AG10803 (cell line): ENCODE measurements at regions not wholly inside any gene's neighbourhood (a gene's known extent, or its start where the extent isn't known, plus 50 kb on each side); places are given as distances from the start of the nearest gene placed in this dataset.

Experiments used
- DNase-seq: peaks from one replicate; pipeline ENCODE4 v3.0.0; 2010; ENCODE audit warnings: low read depth
- H3K4me3 ChIP-seq: 2 replicates; pipeline ENCODE4 v1.5.1; 2011; ENCODE audit warnings: mild to moderate bottlenecking, low read length, control low read depth
- TF ChIP-seq, protein P1 (sequence below): conservative IDR thresholded peaks from 2 replicates; pipeline ENCODE4 v1.5.1; 2011; ENCODE audit warnings: mild to moderate bottlenecking, low read length, control low read depth, inconsistent platforms

DNA sequence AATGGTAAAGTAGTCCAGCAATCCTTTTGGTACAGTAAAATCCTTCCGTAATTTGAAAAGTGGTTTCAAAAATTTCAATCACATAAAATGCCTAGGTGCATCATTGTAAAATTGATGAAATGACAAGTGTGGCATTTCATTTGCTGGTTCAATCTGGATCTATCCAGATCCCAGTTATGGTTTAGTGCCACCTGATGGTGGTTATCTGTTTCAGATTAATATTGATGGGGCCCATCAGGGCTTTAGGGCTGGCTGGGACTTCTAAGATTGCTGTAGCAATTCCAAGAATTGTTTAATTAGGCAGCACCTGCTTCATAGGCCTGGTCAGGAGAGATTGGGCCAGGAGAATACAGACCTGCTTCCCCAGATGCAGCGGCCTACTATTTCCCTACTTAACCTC lies 55.5 kb upstream of the PIK3C3 start:
- DNase-seq, result no peak
- H3K4me3 ChIP-seq, result no peak overlapping the region
- TF ChIP-seq, protein P1, sequence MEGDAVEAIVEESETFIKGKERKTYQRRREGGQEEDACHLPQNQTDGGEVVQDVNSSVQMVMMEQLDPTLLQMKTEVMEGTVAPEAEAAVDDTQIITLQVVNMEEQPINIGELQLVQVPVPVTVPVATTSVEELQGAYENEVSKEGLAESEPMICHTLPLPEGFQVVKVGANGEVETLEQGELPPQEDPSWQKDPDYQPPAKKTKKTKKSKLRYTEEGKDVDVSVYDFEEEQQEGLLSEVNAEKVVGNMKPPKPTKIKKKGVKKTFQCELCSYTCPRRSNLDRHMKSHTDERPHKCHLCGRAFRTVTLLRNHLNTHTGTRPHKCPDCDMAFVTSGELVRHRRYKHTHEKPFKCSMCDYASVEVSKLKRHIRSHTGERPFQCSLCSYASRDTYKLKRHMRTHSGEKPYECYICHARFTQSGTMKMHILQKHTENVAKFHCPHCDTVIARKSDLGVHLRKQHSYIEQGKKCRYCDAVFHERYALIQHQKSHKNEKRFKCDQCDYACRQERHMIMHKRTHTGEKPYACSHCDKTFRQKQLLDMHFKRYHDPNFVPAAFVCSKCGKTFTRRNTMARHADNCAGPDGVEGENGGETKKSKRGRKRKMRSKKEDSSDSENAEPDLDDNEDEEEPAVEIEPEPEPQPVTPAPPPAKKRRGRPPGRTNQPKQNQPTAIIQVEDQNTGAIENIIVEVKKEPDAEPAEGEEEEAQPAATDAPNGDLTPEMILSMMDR, result no peak

DNA sequence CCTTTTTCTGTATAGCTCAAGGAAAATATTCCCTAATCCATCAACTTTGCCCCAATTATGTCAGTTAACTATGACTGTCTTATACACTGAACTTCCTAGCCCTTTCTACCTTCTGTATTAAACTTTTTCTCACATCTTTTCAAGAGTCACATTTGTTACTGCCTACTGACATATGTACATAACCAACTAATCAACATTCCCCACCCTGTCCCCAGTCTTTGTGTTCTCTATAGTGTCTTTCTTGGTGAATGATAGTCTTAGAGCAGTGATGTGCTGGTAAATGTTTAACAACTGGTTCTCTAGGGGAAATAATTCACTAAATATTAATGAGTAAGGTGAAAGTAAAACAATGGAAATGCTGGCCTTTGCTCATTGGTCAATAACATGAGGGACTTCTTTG lies 61.6 kb upstream of the PIK3C3 start:
- no peak overlapping the region for H3K4me3 ChIP-seq
- DNase-seq, result no peak
- TF ChIP-seq, protein P1, result no peak

DNA sequence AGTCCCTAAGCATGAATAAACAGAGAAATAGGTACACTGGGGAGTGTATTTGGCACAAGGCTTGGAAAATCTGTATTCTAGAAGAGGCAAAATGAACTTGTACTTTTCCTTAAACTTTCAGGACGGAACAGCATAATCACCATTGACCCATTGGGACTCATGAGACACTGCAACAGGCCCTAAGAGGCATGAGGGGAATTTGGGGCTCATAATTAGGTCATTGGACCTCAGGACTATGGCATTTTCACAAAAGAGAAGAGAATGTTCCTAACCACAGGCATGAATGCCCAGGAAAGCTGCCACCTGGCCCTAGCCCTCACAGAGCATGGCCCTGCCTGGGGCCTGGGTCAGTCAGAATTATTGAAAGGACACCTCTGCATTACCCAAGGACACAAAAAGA lies 67.9 kb upstream of the PIK3C3 start:
- DNase-seq, result peak; percentile 18
- H3K4me3 ChIP-seq, result no peak overlapping the region
- TF ChIP-seq, protein P1, result no peak

DNA sequence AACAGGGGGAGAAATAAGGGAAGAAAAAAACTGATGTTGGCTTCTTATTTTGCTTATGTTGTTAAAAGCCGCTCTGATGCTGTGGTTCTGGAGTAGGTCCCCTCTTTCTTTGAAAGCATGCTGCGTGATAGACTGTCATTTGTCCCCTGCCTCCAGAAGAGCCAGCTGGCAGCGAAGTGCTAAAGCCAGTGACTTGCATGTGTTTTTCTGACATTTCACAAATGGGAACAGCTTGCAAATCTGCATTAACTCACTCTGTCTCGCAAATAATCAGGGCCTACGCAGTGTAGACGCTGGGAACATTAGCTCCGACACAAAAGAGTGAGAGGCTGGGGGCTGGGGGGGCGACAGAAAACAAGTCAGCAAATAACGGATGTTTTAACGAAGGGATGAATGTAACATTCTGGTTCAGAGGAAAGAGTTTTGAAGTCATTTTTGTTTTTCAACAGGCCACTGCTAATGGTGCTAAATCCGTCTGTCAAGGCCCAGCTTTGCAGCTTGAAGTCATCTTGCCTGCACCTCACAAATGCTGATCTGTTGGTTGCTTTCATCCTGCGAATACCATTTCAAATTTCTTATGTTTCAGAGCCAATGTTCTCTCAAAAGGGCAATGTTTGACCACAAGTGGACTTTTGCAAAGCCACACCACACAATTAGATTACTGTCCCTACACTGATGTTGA lies 68.8 kb upstream of the PIK3C3 start:
- no peak overlapping the region for H3K4me3 ChIP-seq
- no peak for DNase-seq
- TF ChIP-seq, protein P1, result no peak

DNA sequence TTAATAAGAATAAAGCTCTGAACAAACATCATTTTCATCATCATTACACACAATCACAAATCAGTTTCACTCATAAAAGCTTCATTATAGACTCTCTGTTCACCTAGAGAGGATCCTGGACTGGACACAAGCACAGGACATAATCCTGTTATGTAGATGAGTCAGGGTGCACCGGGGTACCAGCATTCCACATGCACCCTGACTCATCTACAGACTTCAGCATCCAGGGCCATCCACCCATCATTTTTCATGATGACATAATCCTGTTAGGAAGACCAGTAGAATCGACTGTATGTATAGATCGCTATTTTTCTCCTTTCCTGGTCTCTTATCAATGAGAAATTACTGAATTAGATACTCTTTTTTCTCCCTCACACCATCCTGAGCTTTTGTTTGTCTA lies 73.7 kb upstream of the PIK3C3 start:
- TF ChIP-seq, protein P1, result no peak
- peak; percentile 25 for DNase-seq
- H3K4me3 ChIP-seq, result no peak overlapping the region

DNA sequence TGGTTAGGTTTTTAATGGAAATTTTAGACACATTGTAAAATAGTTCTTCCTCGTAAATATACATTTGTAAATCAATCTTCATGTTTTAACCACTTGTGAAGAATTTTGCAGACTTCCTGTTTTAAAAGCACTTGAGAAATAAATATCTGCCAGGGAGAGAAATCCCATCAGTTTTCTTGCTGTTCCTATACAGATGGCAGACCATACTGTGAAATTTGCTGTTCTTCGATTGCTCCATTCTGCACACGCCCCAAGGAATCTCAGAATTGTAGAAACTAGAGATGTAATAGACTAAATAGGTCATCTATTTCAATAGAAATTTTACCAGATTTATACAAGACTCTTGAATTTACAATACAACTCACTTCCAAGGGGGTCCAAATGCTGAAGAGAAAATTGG lies 75.8 kb upstream of the PIK3C3 start:
- H3K4me3 ChIP-seq, result no peak overlapping the region
- no peak for DNase-seq
- TF ChIP-seq, protein P1, result no peak

DNA sequence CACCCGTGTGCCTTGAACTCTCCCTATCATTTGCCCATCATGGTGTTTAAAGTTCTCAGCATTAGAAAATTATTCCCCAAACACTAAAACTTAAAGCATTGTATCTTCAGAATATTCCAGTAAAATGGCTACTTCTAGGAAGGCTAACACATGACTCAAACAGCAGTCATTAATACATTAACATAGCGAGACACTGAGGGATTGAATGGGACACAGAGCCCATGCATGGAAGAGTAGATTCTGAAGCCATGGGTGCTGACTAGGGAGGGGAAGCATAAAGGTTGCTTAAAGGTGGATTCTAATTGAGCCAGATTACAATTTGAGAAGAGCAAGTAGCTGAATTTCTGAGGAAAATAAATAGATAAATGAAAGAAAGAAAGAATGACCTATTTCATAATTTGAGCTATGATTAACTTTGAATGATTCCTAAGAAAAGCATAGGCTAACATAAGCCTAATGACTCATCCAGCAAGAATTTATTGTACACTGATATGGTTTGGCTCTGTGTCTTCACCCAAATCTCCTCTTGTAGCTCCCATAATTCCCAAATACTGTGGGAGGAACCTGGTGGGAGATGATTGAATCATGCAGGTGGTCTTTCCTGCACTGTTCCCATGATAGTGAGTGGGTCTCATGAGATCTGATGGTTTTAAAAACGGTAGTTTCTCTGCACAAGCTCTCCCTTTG lies 79.8 kb upstream of the PIK3C3 start:
- DNase-seq, result peak; percentile 40
- no peak overlapping the region for H3K4me3 ChIP-seq
- TF ChIP-seq, protein P1, result no peak
